Neural progenitor cell (in vitro differentiated cells): ENCODE measurements at regions not wholly inside any gene's neighbourhood (a gene's known extent, or its start where the extent isn't known, plus 50 kb on each side); places are given as distances from the start of the nearest gene placed in this dataset.

ENCODE experiments used
- CTCF ChIP-seq: fragments of 200-600 bp; sonication (generic); IDR thresholded peaks from 2 replicates; pipeline ENCODE4 v1.5.1; 2017; ENCODE audit warnings: antibody characterized with exemption, mild to moderate bottlenecking
- EZH2 ChIP-seq: fragments of 200-600 bp; sonication (generic); IDR thresholded peaks from 2 replicates; pipeline ENCODE4 v1.6.1; 2017; ENCODE audit warnings: antibody characterized with exemption, mild to moderate bottlenecking, moderate library complexity

GRCh38 chr2:38466876-38467767, 90.0 kb upstream of the ATL2 start:
- no peak for TF ChIP-seq CTCF
- TF ChIP-seq EZH2, result no peak
